Upper lobe of left lung (tissue), 6 donors: ENCODE measurements at regions not wholly inside any gene's neighbourhood (a gene's known extent, or its start where the extent isn't known, plus 50 kb on each side); places are given as distances from the start of the nearest gene placed in this dataset.

Source experiments
- ATAC-seq, 2 donors: fragments of 200-7000 bp; cut with Tn5 transposase; one replicate each; pipeline ENCODE4 v1.9.1; 2022; ENCODE audit warnings: mild to moderate bottlenecking in 2 of 2, moderate library complexity in 2 of 2; ENCODE audit not compliant: low FRiP score in 2 of 2
- DNase-seq, 2 donors: peaks; one replicate each; pipeline ENCODE4 v3.0.0-alpha.2; 2019 to 2020
- H3K27ac ChIP-seq, 4 donors: fragments of 200-600 bp; sonication (generic); one replicate each; pipeline ENCODE4 v1.5.1; 2016 to 2019
- H3K27me3 ChIP-seq, 4 donors: fragments of 200-600 bp; sonication (generic); one replicate each; pipeline ENCODE4 v1.5.1; 2017 to 2019
- H3K36me3 ChIP-seq, 4 donors: fragments of 200-600 bp; sonication (generic); one replicate each; pipeline ENCODE4 v1.5.1; 2016 to 2019
- H3K4me1 ChIP-seq, 4 donors: fragments of 200-600 bp; sonication (generic); one replicate each; pipeline ENCODE4 v1.5.1; 2018 to 2019
- H3K4me3 ChIP-seq, 4 donors: fragments of 200-600 bp; sonication (generic); one replicate each; pipeline ENCODE4 v1.5.1; 2017 to 2019; ENCODE audit warnings: mild to moderate bottlenecking in 2 of 4, moderate library complexity in 1 of 4
- H3K9me3 ChIP-seq, 4 donors: fragments of 200-600 bp; sonication (generic); one replicate each; pipeline ENCODE4 v1.5.1; 2018 to 2019
- CTCF ChIP-seq, 6 experiments: fragments of 450-650 bp in 4 of 6; fragments of 200-600 bp in 2 of 6; sonication (generic) in 2 of 6; IDR thresholded peaks; one replicate each; pipeline ENCODE4 v1.5.1; 2016 to 2019; ENCODE audit warnings: antibody characterized with exemption in 6 of 6
- EP300 ChIP-seq, 4 donors: sonication (generic); formaldehyde crosslinking; IDR thresholded peaks; one replicate each; pipeline ENCODE4 v1.5.1; 2017; ENCODE audit warnings: antibody characterized with exemption in 4 of 4, control low read depth in 2 of 4
- POLR2A ChIP-seq, 4 donors: fragments of 450-650 bp; IDR thresholded peaks; one replicate each; pipeline ENCODE4 v1.5.1; 2016 to 2017; ENCODE audit warnings: antibody characterized with exemption in 4 of 4, mild to moderate bottlenecking in 2 of 4
- POLR2AphosphoS5 ChIP-seq, 2 donors: sonication (generic); formaldehyde crosslinking; IDR thresholded peaks; one replicate each; pipeline ENCODE4 v1.5.1; 2017; ENCODE audit warnings: antibody characterized with exemption in 2 of 2
- WGBS, 2 donors: methylation state at CpG; one replicate each; pipeline ENCODE4 v1.1.5; 2017 to 2018; 5-methylcytosine and 5-hydroxymethylcytosine counted together
- donor health status: DM: no; HTN: no; CAD: no; lungs with moderate emphysema.
- donor health status: DM: no; HTN: yes; CAD: no; lungs with severe emphysema.

DNA sequence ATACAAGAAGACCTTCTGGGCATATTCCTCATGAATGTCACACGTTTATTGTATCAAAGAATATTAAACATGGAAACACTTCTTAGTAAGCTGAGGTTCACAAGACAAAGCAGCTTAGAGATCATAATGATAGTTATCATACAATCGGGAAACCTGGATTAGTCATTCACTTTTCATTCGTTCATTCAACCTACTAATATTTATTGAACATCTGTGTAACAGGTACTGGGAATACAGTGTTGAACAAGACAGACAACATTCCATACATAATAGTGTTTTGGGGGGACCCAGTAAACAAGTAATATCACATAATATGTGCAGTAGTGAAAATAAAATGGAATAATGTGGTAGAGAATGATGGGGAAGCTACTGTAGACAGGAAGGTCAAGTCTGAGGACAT lies 100.6 kb upstream of the GRIP1 start:
- H3K36me3 ChIP-seq, result no peaks in the 10 kb centered on the region
- H3K27me3 ChIP-seq, result no peaks in the 10 kb centered on the region
- H3K27ac ChIP-seq, result no peak overlapping the region
- no peaks in the 10 kb centered on the region for H3K9me3 ChIP-seq
- ATAC-seq, result no peak
- TF ChIP-seq POLR2A (IDR thresholded peaks at IDR 0.05) (no peak), EP300 (IDR thresholded peaks at IDR 0.05) (no peak), CTCF (IDR thresholded peaks at IDR 0.05) (no peak), POLR2AphosphoS5 (IDR thresholded peaks at IDR 0.05) (no peak)
- WGBS, 2 donors, result 82 to 87% methylated on average over 3 of the region's 3 CpGs
- no peak overlapping the region for H3K4me3 ChIP-seq
- DNase-seq, result no peak
- no peaks in the 10 kb centered on the region for H3K4me1 ChIP-seq

DNA sequence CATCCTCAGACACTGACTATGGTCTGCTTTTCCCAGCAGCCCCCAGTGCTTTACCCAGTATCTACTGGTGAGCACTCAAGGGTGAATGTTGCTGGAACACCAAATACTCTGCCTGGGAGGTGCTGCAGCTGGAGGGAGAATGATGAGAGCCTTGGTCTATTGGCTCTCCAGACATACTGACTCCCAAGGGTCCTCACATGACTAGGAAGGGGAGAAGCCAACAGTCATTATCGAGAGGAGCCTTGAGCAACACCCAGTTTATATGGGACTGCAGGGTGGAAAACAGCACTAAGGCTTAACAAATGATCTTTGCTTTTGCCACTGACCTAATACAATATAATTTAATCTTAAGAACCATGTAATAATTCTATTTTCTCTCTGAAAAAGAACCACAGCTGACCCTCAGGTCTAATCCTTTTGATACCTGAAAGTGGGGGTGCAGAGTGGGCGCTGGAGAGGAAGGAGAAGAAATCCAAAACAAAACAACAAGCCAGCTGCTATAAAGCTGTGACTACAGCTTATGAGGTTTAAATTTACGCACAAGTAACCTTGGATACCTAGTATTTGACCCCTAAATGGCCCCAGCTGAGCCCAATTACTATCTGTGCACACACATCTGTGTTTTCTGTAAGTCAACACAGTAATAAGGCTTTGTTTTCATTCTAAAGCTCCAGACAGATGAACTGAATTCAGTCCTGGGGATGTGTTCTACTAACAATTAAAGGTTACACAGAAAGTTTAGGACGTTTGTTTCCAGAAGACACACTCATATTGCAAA lies 107.8 kb upstream of the GRIP1 start:
- ATAC-seq, result peak in 1 of 2 donors; percentile 14
- TF ChIP-seq CTCF (IDR thresholded peaks at IDR 0.05) (no peak), POLR2AphosphoS5 (IDR thresholded peaks at IDR 0.05) (no peak), POLR2A (IDR thresholded peaks at IDR 0.05) (no peak), EP300 (IDR thresholded peaks at IDR 0.05) (no peak)
- no peaks in the 10 kb centered on the region for H3K4me1 ChIP-seq
- no peak overlapping the region for H3K4me3 ChIP-seq
- H3K36me3 ChIP-seq, result no peaks in the 10 kb centered on the region
- H3K9me3 ChIP-seq, result no peaks in the 10 kb centered on the region
- 68 to 72% methylated on average over 4 of the region's 4 CpGs for WGBS, 2 donors
- DNase-seq, result no peak
- no peaks in the 10 kb centered on the region for H3K27me3 ChIP-seq
- no peak overlapping the region for H3K27ac ChIP-seq

DNA sequence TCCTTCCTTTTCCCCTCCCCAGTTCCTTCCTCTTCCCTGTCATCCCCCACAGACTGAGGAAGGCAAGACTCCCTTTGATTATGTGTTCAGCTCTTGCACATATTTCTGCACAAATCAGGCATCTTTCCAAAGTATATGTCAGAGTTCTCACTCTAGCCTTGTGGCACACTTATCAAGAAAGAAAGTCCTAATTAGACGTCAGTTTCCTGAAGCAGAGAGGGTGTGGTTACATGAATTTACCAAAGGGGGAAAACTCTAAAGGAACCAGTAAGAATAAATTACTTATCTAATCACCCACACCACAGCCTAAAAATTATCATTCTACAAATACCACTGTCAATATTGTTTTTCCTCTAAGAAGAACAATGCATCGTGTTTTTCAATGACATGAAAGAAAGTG lies 120.7 kb upstream of the GRIP1 start:
- no peaks in the 10 kb centered on the region for H3K9me3 ChIP-seq
- no peak overlapping the region for H3K4me3 ChIP-seq
- H3K4me1 ChIP-seq, result no peaks in the 10 kb centered on the region
- no peak for ATAC-seq
- DNase-seq, result no peak
- H3K27ac ChIP-seq, result no peak overlapping the region
- TF ChIP-seq POLR2A (IDR thresholded peaks at IDR 0.05) (no peak), CTCF (IDR thresholded peaks at IDR 0.05) (no peak), POLR2AphosphoS5 (IDR thresholded peaks at IDR 0.05) (no peak), EP300 (IDR thresholded peaks at IDR 0.05) (no peak)
- no peaks in the 10 kb centered on the region for H3K27me3 ChIP-seq
- WGBS, 2 donors, result 11 to 13% methylated on average over 2 of the region's 2 CpGs
- H3K36me3 ChIP-seq, result no peaks in the 10 kb centered on the region

- no peak overlapping the region for H3K27ac ChIP-seq
- H3K4me1 ChIP-seq, result no peaks in the 10 kb centered on the region
- no peaks in the 10 kb centered on the region for H3K36me3 ChIP-seq
- WGBS, 2 donors, result 56 to 71% methylated on average over 1 of the region's 1 CpG
- no peaks in the 10 kb centered on the region for H3K9me3 ChIP-seq
- no peak for ATAC-seq
- no peaks in the 10 kb centered on the region for H3K27me3 ChIP-seq
- no peak for DNase-seq
- no peak overlapping the region for H3K4me3 ChIP-seq
- TF ChIP-seq POLR2AphosphoS5 (IDR thresholded peaks at IDR 0.05) (no peak), EP300 (IDR thresholded peaks at IDR 0.05) (no peak), POLR2A (IDR thresholded peaks at IDR 0.05) (no peak)
Measured at GRCh38 chr12:66800046-66800445, 121.2 kb upstream of the GRIP1 start.

- ATAC-seq, result no peak
- no peaks in the 10 kb centered on the region for H3K36me3 ChIP-seq
- TF ChIP-seq POLR2AphosphoS5 (IDR thresholded peaks at IDR 0.05), result no peak
- no peak for TF ChIP-seq POLR2A (IDR thresholded peaks at IDR 0.05)
- no peak for TF ChIP-seq CTCF (IDR thresholded peaks at IDR 0.05)
- TF ChIP-seq EP300 (IDR thresholded peaks at IDR 0.05), result no peak
- no peak overlapping the region for H3K27ac ChIP-seq
- peak in 1 of 2 donors; percentile 4 for DNase-seq
- WGBS, 2 donors, result 74 to 79% methylated on average over 14 of the region's 14 CpGs
- H3K9me3 ChIP-seq, result no peaks in the 10 kb centered on the region
- no peaks in the 10 kb centered on the region for H3K4me1 ChIP-seq
- no peak overlapping the region for H3K4me3 ChIP-seq
- no peaks in the 10 kb centered on the region for H3K27me3 ChIP-seq
Measured at GRCh38 chr12:66803930-66804329, 125.1 kb upstream of the GRIP1 start.
